Naive thymus-derived CD4-positive, alpha-beta T cell (primary cell): ENCODE measurements at regions not wholly inside any gene's neighbourhood (a gene's known extent, or its start where the extent isn't known, plus 50 kb on each side); places are given as distances from the start of the nearest gene placed in this dataset.

Source experiments
- ATAC-seq: fragments of 150-1000 bp; cut with Tn5 transposase; 2 replicates; pipeline ENCODE4 v1.10.0; 2021; ENCODE audit warnings: mild to moderate bottlenecking, moderate library complexity
- CTCF ChIA-PET: fragments of 350-600 bp; sonication (Branson Sonifier 250); formaldehyde crosslinking; loops from one replicate; lab custom pipeline; 2021; ENCODE audit warnings: antibody characterized with exemption; lab: Charles Lee
- POLR2A ChIA-PET: fragments of 350-600 bp; sonication (Branson Sonifier 250); formaldehyde crosslinking; loops from one replicate; lab custom pipeline; 2021; ENCODE audit warnings: antibody characterized with exemption, inconsistent platforms; lab: Charles Lee
- DNase-seq, 9 donors: peaks; one replicate each; pipeline versions ENCODE4 v3.0.0 to v3.0.0-alpha.2; 2020 to 2022; ENCODE audit warnings: mixed read lengths in 1 of 9
- H3K27ac ChIP-seq: one replicate; pipeline ENCODE4 v1.7.0; 2013; ENCODE audit warnings: mild to moderate bottlenecking, low read depth, low read length, moderate library complexity
- H3K27me3 ChIP-seq, 2 donors: one replicate each; pipeline ENCODE4 v1.7.0; 2013; ENCODE audit warnings: low read length in 2 of 2, mild to moderate bottlenecking in 2 of 2, moderate library complexity in 2 of 2; ENCODE audit not compliant: control insufficient read depth in 2 of 2, insufficient read depth in 2 of 2
- H3K36me3 ChIP-seq, 3 experiments: 1 replicate in 2 of 3; 2 replicates in 1 of 3; pipeline ENCODE4 v1.7.0; 2013; ENCODE audit warnings: low read length in 3 of 3, mild to moderate bottlenecking in 3 of 3, moderate library complexity in 1 of 3; ENCODE audit not compliant: insufficient read depth in 3 of 3, control insufficient read depth in 2 of 3
- H3K4me1 ChIP-seq, 2 donors: one replicate each; pipeline ENCODE4 v1.7.0; 2013; ENCODE audit warnings: low read length in 2 of 2, mild to moderate bottlenecking in 2 of 2, moderate library complexity in 1 of 2; ENCODE audit not compliant: control insufficient read depth in 2 of 2, insufficient read depth in 2 of 2
- H3K4me3 ChIP-seq: 2 replicates; pipeline ENCODE4 v1.7.0; 2013; ENCODE audit warnings: mild to moderate bottlenecking, low read length
- H3K9me3 ChIP-seq, 3 experiments: 1 replicate in 2 of 3; 2 replicates in 1 of 3; pipeline ENCODE4 v1.7.0; 2013; ENCODE audit warnings: low read length in 3 of 3; ENCODE audit not compliant: control insufficient read depth in 2 of 3
- H3K27ac Mint-ChIP-seq, 9 donors: one replicate each; pipeline ENCODE4 v1.8.0; 2020 to 2022; ENCODE audit warnings: mixed read lengths in 9 of 9, mild to moderate bottlenecking in 8 of 9, moderate library complexity in 5 of 9, inconsistent platforms in 2 of 9
- H3K27me3 Mint-ChIP-seq, 5 donors: one replicate each; pipeline ENCODE4 v1.8.0; 2021 to 2022; ENCODE audit warnings: mixed read lengths in 5 of 5, mild to moderate bottlenecking in 1 of 5
- H3K36me3 Mint-ChIP-seq, 5 donors: one replicate each; pipeline ENCODE4 v1.8.0; 2020 to 2022; ENCODE audit warnings: mixed read lengths in 5 of 5, mild to moderate bottlenecking in 3 of 5, inconsistent platforms in 1 of 5
- H3K4me1 Mint-ChIP-seq, 7 donors: one replicate each; pipeline ENCODE4 v1.8.0; 2020 to 2022; ENCODE audit warnings: mixed read lengths in 7 of 7, mild to moderate bottlenecking in 3 of 7, inconsistent platforms in 1 of 7
- H3K4me3 Mint-ChIP-seq, 10 donors: one replicate each; pipeline ENCODE4 v1.8.0; 2020 to 2022; ENCODE audit warnings: mild to moderate bottlenecking in 10 of 10, mixed read lengths in 10 of 10, moderate library complexity in 6 of 10, inconsistent platforms in 2 of 10
- H3K9me3 Mint-ChIP-seq, 11 donors: one replicate each; pipeline ENCODE4 v1.8.0; 2020 to 2022; ENCODE audit warnings: mixed read lengths in 11 of 11, mild to moderate bottlenecking in 4 of 11, inconsistent platforms in 1 of 11, moderate library complexity in 1 of 11
- intact Hi-C, 2 donors: fragments of 100-400 bp; cut with micrococcal nuclease; formaldehyde crosslinking; loops; one replicate each; pipeline ENCODE4 v1.15.1; 2023

- Histone ChIP-seq H3K27me3 (no peaks in the 10 kb centered on the region), H3K36me3 (no peaks in the 10 kb centered on the region), H3K9me3 (no peaks in the 10 kb centered on the region), H3K4me3 (no peak overlapping the region), H3K4me1 (no peaks in the 10 kb centered on the region), H3K27ac (no peak overlapping the region)
- no peak for ATAC-seq
- no peaks in the 10 kb centered on the region for H3K4me1 Mint-ChIP-seq
- no peak overlapping the region for H3K4me3 Mint-ChIP-seq
- no peak overlapping the region for H3K27ac Mint-ChIP-seq
- peaks cover 0 to 45% (median 13%) of the 10 kb centered on the region in 5 donors for H3K27me3 Mint-ChIP-seq
- no peaks in the 10 kb centered on the region for H3K36me3 Mint-ChIP-seq
- peaks cover 0 to 3% (median 0%) of the 10 kb centered on the region in 11 donors for H3K9me3 Mint-ChIP-seq
- no peak for DNase-seq
- intact Hi-C loops: no loop called here
- POLR2A ChIA-PET: no interaction called here
- CTCF ChIA-PET: no interaction called here
Observed at GRCh38 chr11:119979701-119980100, 158.2 kb downstream of the TRIM29 start.

- Mint-ChIP-seq H3K4me1 (no peaks in the 10 kb centered on the region), H3K27ac (no peak overlapping the region), H3K4me3 (no peak overlapping the region), H3K36me3 (no peaks in the 10 kb centered on the region), H3K27me3 (peaks cover 0 to 44% (median 10%) of the 10 kb centered on the region in 5 donors), H3K9me3 (peaks cover 0 to 3% (median 0%) of the 10 kb centered on the region in 11 donors)
- intact Hi-C loops: no loop called here
- Histone ChIP-seq H3K27ac (no peak overlapping the region), H3K27me3 (no peaks in the 10 kb centered on the region), H3K4me3 (no peak overlapping the region), H3K9me3 (no peaks in the 10 kb centered on the region), H3K36me3 (no peaks in the 10 kb centered on the region), H3K4me1 (no peaks in the 10 kb centered on the region)
- POLR2A ChIA-PET: no interaction called here
- ATAC-seq (no peak), DNase-seq (no peak)
- CTCF ChIA-PET: no interaction called here
Observed at GRCh38 chr11:119978696-119979095, 159.2 kb downstream of the TRIM29 start.

- intact Hi-C loops: no loop called here
- Mint-ChIP-seq H3K4me1 (no peaks in the 10 kb centered on the region), H3K36me3 (no peaks in the 10 kb centered on the region), H3K27me3 (peaks cover 0 to 44% (median 10%) of the 10 kb centered on the region in 5 donors), H3K9me3 (peaks cover 0 to 5% (median 0%) of the 10 kb centered on the region in 11 donors), H3K27ac (no peak overlapping the region), H3K4me3 (no peak overlapping the region)
- no peak overlapping the region for H3K4me3 ChIP-seq
- H3K27ac ChIP-seq: no peak overlapping the region
- DNase-seq (no peak), ATAC-seq (no peak)
- POLR2A ChIA-PET: no interaction called here
- H3K9me3 ChIP-seq: no peaks in the 10 kb centered on the region
- H3K27me3 ChIP-seq: no peaks in the 10 kb centered on the region
- CTCF ChIA-PET: no interaction called here
- H3K36me3 ChIP-seq: no peaks in the 10 kb centered on the region
- H3K4me1 ChIP-seq: no peaks in the 10 kb centered on the region
Observed at GRCh38 chr11:119977881-119978280, 160.0 kb downstream of the TRIM29 start.

- Histone ChIP-seq H3K27me3 (no peaks in the 10 kb centered on the region), H3K9me3 (no peaks in the 10 kb centered on the region), H3K4me1 (no peaks in the 10 kb centered on the region), H3K4me3 (no peak overlapping the region), H3K27ac (no peak overlapping the region), H3K36me3 (no peaks in the 10 kb centered on the region)
- Mint-ChIP-seq H3K9me3 (peaks cover 0 to 6% (median 0%) of the 10 kb centered on the region in 11 donors), H3K4me1 (no peaks in the 10 kb centered on the region), H3K36me3 (no peaks in the 10 kb centered on the region), H3K27me3 (peaks cover 0 to 44% (median 11%) of the 10 kb centered on the region in 5 donors), H3K4me3 (no peak overlapping the region), H3K27ac (no peak overlapping the region)
- ATAC-seq (no peak), DNase-seq (no peak)
- ChIA-PET CTCF (no interaction called here), POLR2A (no interaction called here)
- intact Hi-C loops: no loop called here
Observed at GRCh38 chr11:119977561-119977860, 160.4 kb downstream of the TRIM29 start.

GRCh38 chr11:119976805-119977560 is 160.9 kb downstream of the TRIM29 start:
- H3K9me3 Mint-ChIP-seq: peaks cover 0 to 7% (median 0%) of the 10 kb centered on the region in 11 donors
- no peak overlapping the region for H3K4me3 Mint-ChIP-seq

GRCh38 chr11:119975561-119976152 is 162.3 kb downstream of the TRIM29 start:
- H3K4me3 ChIP-seq: no peak overlapping the region
- ATAC-seq (no peak), DNase-seq (no peak)
- Mint-ChIP-seq H3K9me3 (peaks cover 0 to 12% (median 2%) of the 10 kb centered on the region in 11 donors), H3K4me3 (no peak overlapping the region), H3K36me3 (no peaks in the 10 kb centered on the region), H3K4me1 (no peaks in the 10 kb centered on the region), H3K27ac (no peak overlapping the region), H3K27me3 (peaks cover 0 to 46% (median 17%) of the 10 kb centered on the region in 5 donors)
- CTCF ChIA-PET: no interaction called here
- POLR2A ChIA-PET: no interaction called here
- no peaks in the 10 kb centered on the region for H3K27me3 ChIP-seq
- H3K36me3 ChIP-seq: no peaks in the 10 kb centered on the region
- H3K27ac ChIP-seq: no peak overlapping the region
- intact Hi-C loops: no loop called here
- H3K9me3 ChIP-seq: no peaks in the 10 kb centered on the region
- no peaks in the 10 kb centered on the region for H3K4me1 ChIP-seq

More at GRCh38 chr11:119976805-119977560, 160.9 kb downstream of the TRIM29 start:
- no peaks in the 10 kb centered on the region for H3K9me3 ChIP-seq
- no peaks in the 10 kb centered on the region for H3K36me3 Mint-ChIP-seq
- ATAC-seq (no peak), DNase-seq (no peak)
- H3K27me3 Mint-ChIP-seq: peaks cover 0 to 45% (median 14%) of the 10 kb centered on the region in 5 donors
- no peaks in the 10 kb centered on the region for H3K4me1 ChIP-seq
- H3K36me3 ChIP-seq: no peaks in the 10 kb centered on the region
- no peak overlapping the region for H3K27ac ChIP-seq
- H3K4me3 ChIP-seq: no peak overlapping the region
- H3K4me1 Mint-ChIP-seq: no peaks in the 10 kb centered on the region
- no peaks in the 10 kb centered on the region for H3K27me3 ChIP-seq
- ChIA-PET POLR2A (no interaction called here), CTCF (no interaction called here)
- H3K27ac Mint-ChIP-seq: no peak overlapping the region
- intact Hi-C loops: no loop called here

- POLR2A ChIA-PET: no interaction called here
Observed at GRCh38 chr11:119974467-119974866, 163.4 kb downstream of the TRIM29 start.

More at GRCh38 chr11:119974467-119974866, 163.4 kb downstream of the TRIM29 start:
- ATAC-seq: no peak
- Mint-ChIP-seq H3K27me3 (peaks cover 0 to 44% (median 17%) of the 10 kb centered on the region in 5 donors), H3K36me3 (no peaks in the 10 kb centered on the region), H3K9me3 (peaks cover 0 to 12% (median 2%) of the 10 kb centered on the region in 11 donors), H3K4me1 (no peaks in the 10 kb centered on the region), H3K4me3 (no peak overlapping the region), H3K27ac (no peak overlapping the region)
- Histone ChIP-seq H3K4me1 (no peaks in the 10 kb centered on the region), H3K27me3 (no peaks in the 10 kb centered on the region), H3K9me3 (no peaks in the 10 kb centered on the region), H3K27ac (no peak overlapping the region), H3K36me3 (no peaks in the 10 kb centered on the region), H3K4me3 (no peak overlapping the region)
- DNase-seq: no peak
- intact Hi-C loops: no loop called here
- CTCF ChIA-PET: no interaction called here
